ENCODE measurements at regions not wholly inside any gene's neighbourhood (a gene's known extent, or its start where the extent isn't known, plus 50 kb on each side); places are given as distances from the start of the nearest gene placed in this dataset.

GRCh38 chr3:137930976-137931375 is 79.0 kb upstream of the CLDN18 start:
- ChIA-PET POLR2A (no interaction called here), CTCF (interaction anchor here (0.5 kb wide), 1 partner anchor 809 kb away, joined by 3 read pairs; no protein-coding TSS in a partner anchor)
- no peaks in the 10 kb centered on the region for H3K27me3 ChIP-seq (replicated peaks; ENCODE audit: control insufficient read depth, insufficient read depth, low read length)
- BruUV-seq (replicated peaks), result no TSS peak
- H3K27me3 Mint-ChIP-seq (ENCODE audit: insufficient read depth, unreplicated experiment), result peaks cover 25% of the 10 kb centered on the region
- no peak for TF ChIP-seq CTCF (IDR thresholded peaks at IDR 0.05; ENCODE audit: insufficient read depth in 1 of 2, low read depth in 1 of 2, low read length in 1 of 2, severe bottlenecking in 1 of 2, unreplicated experiment in 1 of 2)
- no peaks in the 10 kb centered on the region for H3K36me3 Mint-ChIP-seq (ENCODE audit: insufficient read depth, unreplicated experiment)
- no peak overlapping the region for H3K4me3 Mint-ChIP-seq (ENCODE audit: unreplicated experiment)
- H3K9me3 ChIP-seq, result no peaks in the 10 kb centered on the region
- no peaks in the 10 kb centered on the region for H3K36me3 ChIP-seq (ENCODE audit: control insufficient read depth, insufficient read depth, low read length)
- H3K27ac Mint-ChIP-seq (ENCODE audit: unreplicated experiment), result no peak overlapping the region
- DNase-seq, result no peak
- no peak overlapping the region for H3K4me3 ChIP-seq (ENCODE audit: low read depth, low read length)
- intact Hi-C loops (cut with micrococcal nuclease; ENCODE audit: unreplicated experiment), result no loop called here
- H3K4me1 ChIP-seq, result no peaks in the 10 kb centered on the region
- no peaks in the 10 kb centered on the region for H3K4me1 Mint-ChIP-seq (ENCODE audit: low read depth, unreplicated experiment)
- H3K9me3 Mint-ChIP-seq (ENCODE audit: unreplicated experiment), result no peaks in the 10 kb centered on the region

- H3K36me3 Mint-ChIP-seq (ENCODE audit: insufficient read depth, unreplicated experiment), result no peaks in the 10 kb centered on the region
- POLR2A ChIA-PET, result no interaction called here
- Histone ChIP-seq H3K4me3 (ENCODE audit: low read depth, low read length) (no peak overlapping the region), H3K9me3 (no peaks in the 10 kb centered on the region), H3K36me3 (ENCODE audit: control insufficient read depth, insufficient read depth, low read length) (no peaks in the 10 kb centered on the region), H3K27me3 (replicated peaks; ENCODE audit: control insufficient read depth, insufficient read depth, low read length) (no peaks in the 10 kb centered on the region), H3K4me1 (no peaks in the 10 kb centered on the region)
- intact Hi-C loops (cut with micrococcal nuclease; ENCODE audit: unreplicated experiment), result no loop called here
- no peak for TF ChIP-seq CTCF (IDR thresholded peaks at IDR 0.05; ENCODE audit: insufficient read depth in 1 of 2, low read depth in 1 of 2, low read length in 1 of 2, severe bottlenecking in 1 of 2, unreplicated experiment in 1 of 2)
- H3K27me3 Mint-ChIP-seq (ENCODE audit: insufficient read depth, unreplicated experiment), result peaks cover 15% of the 10 kb centered on the region
- H3K27ac Mint-ChIP-seq (ENCODE audit: unreplicated experiment), result no peak overlapping the region
- no peaks in the 10 kb centered on the region for H3K9me3 Mint-ChIP-seq (ENCODE audit: unreplicated experiment)
- H3K4me1 Mint-ChIP-seq (ENCODE audit: low read depth, unreplicated experiment), result no peaks in the 10 kb centered on the region
- H3K4me3 Mint-ChIP-seq (ENCODE audit: unreplicated experiment), result no peak overlapping the region
- DNase-seq, result no peak
- CTCF ChIA-PET, result no interaction called here
- no TSS peak for BruUV-seq (replicated peaks)
These were observed 71.1 kb upstream of the CLDN18 start for GRCh38 chr3:137938876-137939275.

- Mint-ChIP-seq H3K27me3 (ENCODE audit: insufficient read depth, unreplicated experiment) (peaks cover 17% of the 10 kb centered on the region), H3K27ac (ENCODE audit: unreplicated experiment) (no peak overlapping the region), H3K9me3 (ENCODE audit: unreplicated experiment) (no peaks in the 10 kb centered on the region), H3K4me3 (ENCODE audit: unreplicated experiment) (no peak overlapping the region), H3K36me3 (ENCODE audit: insufficient read depth, unreplicated experiment) (no peaks in the 10 kb centered on the region), H3K4me1 (ENCODE audit: low read depth, unreplicated experiment) (no peaks in the 10 kb centered on the region)
- no peak for TF ChIP-seq CTCF (IDR thresholded peaks at IDR 0.05; ENCODE audit: insufficient read depth in 1 of 2, low read depth in 1 of 2, low read length in 1 of 2, severe bottlenecking in 1 of 2, unreplicated experiment in 1 of 2)
- H3K27me3 ChIP-seq (replicated peaks; ENCODE audit: control insufficient read depth, insufficient read depth, low read length), result no peaks in the 10 kb centered on the region
- ChIA-PET POLR2A (no interaction called here), CTCF (no interaction called here)
- no TSS peak for BruUV-seq (replicated peaks)
- H3K4me3 ChIP-seq (ENCODE audit: low read depth, low read length), result no peak overlapping the region
- H3K9me3 ChIP-seq, result no peaks in the 10 kb centered on the region
- intact Hi-C loops (cut with micrococcal nuclease; ENCODE audit: unreplicated experiment), result loop anchor here (10.0 kb wide), 1 partner anchor 540 kb away; no protein-coding TSS in a partner anchor
- DNase-seq, result no peak
- H3K4me1 ChIP-seq, result no peaks in the 10 kb centered on the region
- H3K36me3 ChIP-seq (ENCODE audit: control insufficient read depth, insufficient read depth, low read length), result no peaks in the 10 kb centered on the region
These were observed 65.4 kb upstream of the CLDN18 start for GRCh38 chr3:137944593-137944992.
